Renal cortex interstitium (tissue), 11 donors: ENCODE measurements at regions not wholly inside any gene's neighbourhood (a gene's known extent, or its start where the extent isn't known, plus 50 kb on each side); places are given as distances from the start of the nearest gene placed in this dataset.
"Not testable (repeated sequence)": the region's sequence is repeated elsewhere in the genome, so short reads cannot be mapped to it uniquely, and the experiment has no call there.

Source experiments
- DNase-seq, 11 donors: peaks; one replicate each; pipeline ENCODE4 v3.0.0-alpha.2; 2013; ENCODE audit warnings: low read depth in 9 of 11, low spot score in 4 of 11; ENCODE audit errors: extremely low read depth in 1 of 11

- DNase-seq = not testable (repeated sequence)
Observed at GRCh38 chr4:114148372-114149070, 169.1 kb upstream of the ARSJ start.

- DNase-seq = no peak
Observed at GRCh38 chr4:114156371-114156770, 176.9 kb upstream of the ARSJ start.

- no peak for DNase-seq
Observed at GRCh38 chr4:114161809-114162208, 182.4 kb upstream of the ARSJ start.

DNA sequence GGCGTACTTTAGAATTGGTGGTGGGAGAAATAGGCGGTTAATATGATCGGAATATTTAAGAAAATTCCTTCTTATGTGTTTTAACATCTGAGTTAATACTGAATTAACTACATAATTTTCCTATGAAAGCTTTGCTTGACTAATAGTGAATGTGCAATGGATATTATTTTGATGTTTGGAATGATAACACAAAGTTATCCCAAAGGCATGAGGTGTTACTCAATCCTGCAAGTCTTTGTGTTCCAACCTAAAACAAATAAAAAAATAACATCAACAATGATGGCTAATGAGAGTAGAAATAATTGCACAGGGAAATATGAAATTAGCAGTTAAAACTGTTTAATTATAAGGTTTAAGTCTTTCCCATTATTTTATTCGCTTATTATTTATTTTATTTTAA lies 183.6 kb upstream of the ARSJ start:
- DNase-seq = no peak

DNA sequence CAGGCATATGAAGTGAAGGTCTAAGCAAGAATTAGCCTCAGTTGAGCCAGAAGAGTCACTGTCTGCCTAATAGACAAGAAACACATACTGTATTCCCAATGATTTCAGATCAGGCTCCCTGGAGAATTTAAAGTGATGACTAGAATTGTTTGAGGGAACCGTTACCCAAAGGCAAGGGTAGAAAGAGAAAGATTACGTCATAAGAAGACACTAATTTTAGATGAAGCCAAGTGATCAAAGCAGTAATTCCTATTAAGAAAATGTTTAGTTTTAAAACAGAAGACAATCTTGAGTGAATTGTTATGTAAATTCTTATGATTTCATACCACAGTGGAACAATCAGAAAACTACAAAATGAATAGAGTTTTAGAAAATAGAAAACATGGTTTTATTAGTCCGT lies 194.5 kb upstream of the ARSJ start:
- DNase-seq = no peak

GRCh38 chr4:114177628-114178027 lies 198.2 kb upstream of the ARSJ start:
- no peak for DNase-seq

- DNase-seq = peak in 2 of 11 donors; percentile 9 to 15
Observed at GRCh38 chr4:114178392-114178791, 198.9 kb upstream of the ARSJ start.

- DNase-seq = peak in 5 of 11 donors; percentile 4 to 24 (median 13)
Observed at GRCh38 chr4:114180481-114180880, 201.0 kb upstream of the ARSJ start.

DNA sequence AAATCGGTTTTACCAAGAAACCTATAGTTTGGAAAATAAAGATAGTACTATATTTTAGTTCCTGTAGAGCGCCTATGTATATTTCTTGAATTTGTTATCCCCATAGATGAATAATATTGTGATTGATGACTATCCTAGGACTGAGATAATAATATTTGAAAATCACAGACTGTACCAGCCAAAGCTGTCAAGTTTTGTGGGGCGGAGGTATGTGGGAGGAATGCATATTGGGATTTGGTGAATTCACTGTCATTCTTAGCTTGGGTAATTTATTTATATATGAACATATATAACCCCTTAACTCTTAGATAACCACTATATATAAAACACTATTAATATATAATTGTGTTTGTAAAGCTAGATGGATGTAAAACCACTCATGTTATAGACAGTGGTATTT lies 205.5 kb upstream of the ARSJ start:
- no peak for DNase-seq

DNA sequence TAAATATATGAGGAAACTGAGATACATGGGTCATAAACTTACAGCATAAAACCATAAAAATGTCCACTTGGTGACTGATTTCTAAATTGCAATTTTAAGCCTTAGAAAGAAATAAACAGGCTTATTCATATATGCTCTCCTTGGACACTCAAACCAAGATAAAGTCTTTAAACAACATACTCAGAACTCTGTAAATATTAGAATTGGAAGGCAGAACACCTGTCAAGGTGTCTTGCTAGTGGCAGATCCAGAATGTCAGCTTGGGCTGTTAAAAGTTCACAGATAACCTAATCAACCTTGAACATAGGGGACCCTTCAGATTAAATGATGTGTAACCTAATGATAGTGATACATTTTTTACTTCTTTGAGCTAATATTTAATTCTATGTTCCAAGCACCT lies 208.1 kb upstream of the ARSJ start:
- DNase-seq = no peak

DNA sequence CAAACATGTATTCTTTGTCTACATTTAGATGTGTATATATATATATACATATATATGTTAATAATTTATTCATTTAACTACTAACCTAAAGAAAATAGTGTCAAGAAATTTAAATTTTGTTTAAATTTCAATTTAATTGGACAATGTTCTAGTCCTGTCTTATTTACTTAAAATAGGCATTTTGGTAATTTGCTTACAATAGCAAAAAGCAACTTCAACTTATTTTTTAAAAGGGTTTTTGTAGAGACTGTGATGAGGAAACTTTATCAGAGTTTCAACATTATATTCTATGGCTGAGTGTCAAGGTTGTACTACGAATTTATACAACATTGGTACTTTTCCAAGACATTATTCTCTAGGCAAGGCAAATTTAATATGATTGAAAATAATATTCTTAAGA lies 212.0 kb upstream of the ARSJ start:
- no peak for DNase-seq

DNA sequence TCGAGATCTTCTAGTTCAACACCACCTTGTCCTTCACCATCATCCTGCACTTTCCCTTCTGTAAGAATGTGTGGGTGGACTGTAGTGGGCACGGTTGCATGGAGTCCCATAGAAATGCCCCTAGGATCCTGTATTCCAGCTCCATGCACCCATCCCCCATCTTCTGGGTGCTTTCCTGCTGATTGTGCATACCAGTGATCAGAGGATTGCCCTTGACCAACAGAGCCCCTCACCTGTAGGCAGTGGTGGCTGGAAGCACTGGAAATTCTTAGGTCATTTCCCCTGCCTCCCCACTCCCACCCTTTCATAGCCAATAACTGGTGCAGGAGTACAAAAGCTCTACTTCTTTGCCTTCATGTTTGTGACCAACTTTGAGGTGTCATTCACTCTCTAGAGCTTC lies 213.4 kb upstream of the ARSJ start:
- no peak for DNase-seq

DNA sequence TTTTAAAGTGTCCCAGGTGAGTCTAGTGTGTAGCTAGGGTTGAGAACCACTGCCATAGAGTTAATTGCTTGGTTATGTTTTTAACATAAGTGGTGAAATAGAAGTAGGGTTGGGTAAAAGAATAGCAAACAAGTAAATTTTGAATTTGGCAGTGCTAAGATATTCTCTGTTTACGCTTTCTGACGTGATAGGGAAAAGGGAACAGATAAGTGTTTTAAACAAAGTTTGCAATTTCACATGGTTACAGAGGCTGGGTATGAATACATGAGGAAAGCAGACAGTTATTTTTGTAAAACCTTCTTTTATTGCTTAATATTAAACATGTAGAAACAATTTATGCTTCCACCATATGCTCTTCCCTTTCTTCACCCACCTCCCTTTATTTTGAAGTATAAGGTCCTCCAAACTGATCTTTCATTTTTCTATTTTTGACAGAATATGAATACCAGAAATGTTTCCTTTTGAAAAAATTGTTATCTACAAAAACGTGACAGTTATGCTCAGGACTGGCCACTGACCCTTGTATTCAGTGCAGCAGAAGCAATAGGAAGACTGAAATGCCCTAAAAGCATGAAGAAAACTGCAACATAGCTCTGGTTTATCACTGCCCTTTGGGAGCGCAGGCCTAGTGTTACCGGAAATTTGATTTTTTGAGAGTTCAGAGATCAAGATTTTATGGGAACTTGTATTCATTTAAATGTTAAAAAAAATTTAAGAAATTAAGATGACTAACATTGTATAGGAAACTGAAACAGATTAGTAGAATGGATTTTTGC lies 214.4 kb upstream of the ARSJ start:
- no peak for DNase-seq

DNA sequence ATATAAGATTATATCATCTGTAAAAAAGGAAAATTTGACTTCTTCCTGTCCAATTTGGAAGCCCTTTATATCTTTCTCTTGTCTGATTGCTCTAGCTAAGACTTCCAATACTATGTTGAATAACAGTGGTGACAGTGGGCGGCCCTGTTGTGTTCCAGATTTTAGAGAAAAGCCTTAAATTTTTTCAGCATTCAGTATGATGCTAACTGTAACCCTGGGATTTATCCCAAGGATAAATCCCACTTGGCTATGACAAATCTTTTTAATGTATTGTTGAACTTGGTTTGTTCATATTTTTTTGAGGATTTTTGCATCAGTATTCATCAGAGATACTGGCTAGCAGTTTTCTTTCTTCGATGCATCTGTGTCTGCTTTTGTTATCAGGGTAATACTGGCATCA lies 217.2 kb upstream of the ARSJ start:
- DNase-seq = no peak

GRCh38 chr4:114200026-114200425 lies 220.6 kb upstream of the ARSJ start:
- no peak for DNase-seq

- DNase-seq = no peak
Observed at GRCh38 chr4:114205261-114205660, 225.8 kb upstream of the ARSJ start.

DNA sequence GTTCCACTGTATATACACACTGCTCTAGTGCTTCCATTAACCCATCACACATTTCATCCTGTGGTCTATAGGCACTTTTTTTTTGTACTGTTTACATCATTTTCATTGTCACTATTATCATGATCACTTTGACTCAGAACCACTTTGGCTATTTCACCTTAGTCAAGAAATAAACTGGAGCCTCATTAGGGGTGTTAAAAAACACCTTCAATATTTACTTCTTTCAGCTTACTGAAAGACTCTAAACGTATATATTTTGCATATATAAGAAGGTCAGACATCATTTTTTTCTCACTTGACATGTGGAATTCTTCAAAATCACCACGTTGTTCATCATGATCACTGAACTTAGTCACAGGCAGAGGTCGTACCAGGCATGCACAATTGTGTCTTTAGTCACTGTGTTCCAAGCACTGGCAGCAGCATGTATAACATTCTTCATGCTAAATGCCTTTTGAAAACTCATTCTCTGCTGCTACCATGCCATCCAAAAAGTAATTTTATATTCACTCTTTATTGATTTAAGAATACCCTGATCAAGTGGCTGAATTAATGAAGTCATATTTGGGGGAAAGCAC lies 229.2 kb upstream of the ARSJ start:
- DNase-seq = no peak

DNA sequence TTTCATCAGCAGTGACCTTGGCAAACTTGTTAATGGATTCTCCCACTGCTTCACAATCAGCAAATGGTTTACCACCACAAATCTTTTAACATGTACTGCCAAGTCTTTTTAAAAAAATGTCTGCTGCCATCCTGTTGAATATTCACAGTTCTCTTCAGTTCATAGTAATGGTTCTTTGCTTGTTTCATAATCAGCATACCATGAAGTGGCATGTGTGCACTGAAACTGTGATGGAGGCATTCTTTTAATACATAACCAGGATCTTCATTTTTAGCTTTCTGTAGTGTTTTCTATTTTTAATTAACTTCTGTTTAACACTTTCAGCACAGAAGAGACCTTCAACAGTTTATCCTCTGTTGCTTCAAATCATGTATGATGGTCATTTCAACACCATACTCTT lies 230.1 kb upstream of the ARSJ start:
- no peak for DNase-seq

GRCh38 chr4:114211556-114211955 lies 232.1 kb upstream of the ARSJ start:
- no peak for DNase-seq

GRCh38 chr4:114217150-114217817 lies 237.8 kb upstream of the ARSJ start:
- DNase-seq = no peak
